Activated CD4-positive, alpha-beta T cell treated with anti-CD3 and anti-CD28 coated beads for 48 hours (primary cell): ENCODE measurements at regions not wholly inside any gene's neighbourhood (a gene's known extent, or its start where the extent isn't known, plus 50 kb on each side); places are given as distances from the start of the nearest gene placed in this dataset.
"Not testable (repeated sequence)": the region's sequence is repeated elsewhere in the genome, so short reads cannot be mapped to it uniquely, and the experiment has no call there.

Source experiments
- DNase-seq: peaks from one replicate; pipeline ENCODE4 v3.0.0-alpha.2; 2020

- DNase-seq: no peak
Observed at GRCh38 chr1:198986036-198986435, 347.2 kb downstream of the PTPRC start.

GRCh38 chr1:198986442-198986841, 347.6 kb downstream of the PTPRC start:
- DNase-seq: no peak

GRCh38 chr1:199002661-199003060, 363.8 kb downstream of the PTPRC start:
- DNase-seq: no peak

- DNase-seq: no peak
Observed at GRCh38 chr1:199007423-199007822, 368.6 kb downstream of the PTPRC start.

- no peak for DNase-seq
Observed at GRCh38 chr1:199009447-199009846, 370.6 kb downstream of the PTPRC start.

GRCh38 chr1:199010492-199010891, 371.7 kb downstream of the PTPRC start:
- DNase-seq: no peak

GRCh38 chr1:199010933-199011332, 372.1 kb downstream of the PTPRC start:
- no peak for DNase-seq

- DNase-seq: no peak
Observed at GRCh38 chr1:199015799-199016198, 377.0 kb downstream of the PTPRC start.

GRCh38 chr1:199018471-199019135, 379.8 kb downstream of the PTPRC start:
- no peak for DNase-seq

GRCh38 chr1:199020051-199020450, 381.2 kb downstream of the PTPRC start:
- DNase-seq: no peak

GRCh38 chr1:199020904-199021303, 382.1 kb downstream of the PTPRC start:
- DNase-seq: no peak

GRCh38 chr1:199029401-199029800, 390.6 kb downstream of the PTPRC start:
- DNase-seq: no peak

- no peak for DNase-seq
Observed at GRCh38 chr1:199029855-199030254, 391.0 kb downstream of the PTPRC start.

- DNase-seq: not testable (repeated sequence)
Observed at GRCh38 chr1:199030541-199030940, 391.7 kb downstream of the PTPRC start.

- DNase-seq: not testable (repeated sequence)
Observed at GRCh38 chr1:199031170-199031569, 392.3 kb downstream of the PTPRC start.

GRCh38 chr1:199032479-199032878, 393.6 kb downstream of the PTPRC start:
- not testable (repeated sequence) for DNase-seq

- no peak for DNase-seq
Observed at GRCh38 chr1:199033661-199034060, 394.8 kb downstream of the PTPRC start.

GRCh38 chr1:199038156-199038555, 399.3 kb downstream of the PTPRC start:
- DNase-seq: no peak

- no peak for DNase-seq
Observed at GRCh38 chr1:199040076-199040905, 401.5 kb downstream of the PTPRC start.

GRCh38 chr1:199041173-199041914, 402.5 kb downstream of the PTPRC start:
- DNase-seq: no peak

- no peak for DNase-seq
Observed at GRCh38 chr1:199042193-199042592, 403.4 kb downstream of the PTPRC start.

- DNase-seq: no peak
Observed at GRCh38 chr1:199044191-199044590, 405.4 kb downstream of the PTPRC start.

- DNase-seq: no peak
Observed at GRCh38 chr1:199046618-199047017, 407.8 kb downstream of the PTPRC start.

GRCh38 chr1:199054694-199055093, 415.9 kb downstream of the PTPRC start:
- no peak for DNase-seq
